Endothelial cell of umbilical vein (primary cell): ENCODE measurements at regions not wholly inside any gene's neighbourhood (a gene's known extent, or its start where the extent isn't known, plus 50 kb on each side); places are given as distances from the start of the nearest gene placed in this dataset.

ENCODE experiments used
- BruUV-seq: library from RNA; stranded (reverse); fragments of 400-500 nt; replicated peaks from 2 replicates; lab custom pipeline; 2021; lab: Mats Ljungman, UMichigan
- CTCF ChIA-PET: fragments of 300-600, 350-600 bp; sonication (Branson Sonifier 250); formaldehyde crosslinking; loops from one replicate; lab custom pipeline; 2021; ENCODE audit warnings: antibody characterized with exemption, inconsistent platforms; lab: Charles Lee
- POLR2A ChIA-PET: fragments of 300-600, 350-600 bp; sonication (Branson Sonifier 250); formaldehyde crosslinking; loops from one replicate; lab custom pipeline; 2021; ENCODE audit warnings: antibody characterized with exemption, inconsistent platforms; lab: Charles Lee
- DNase-seq: peaks from one replicate; pipeline ENCODE4 v3.0.0-alpha.2; 2011; ENCODE audit warnings: low read depth, low spot score
- FAIRE-seq: peaks from 2 replicates; lab custom pipeline; 2011; peaks lifted over from hg19 to GRCh38; lab: Jason Lieb, UNC
- H2AFZ ChIP-seq: 2 replicates; pipeline ENCODE4 v1.6.0; 2012; ENCODE audit warnings: low read depth, low read length, control low read depth, inconsistent platforms
- H3K27ac ChIP-seq: 2 replicates; pipeline ENCODE4 v1.5.1; 2011; ENCODE audit warnings: low read depth, mild to moderate bottlenecking, control low read depth, low read length, moderate library complexity; ENCODE audit not compliant: insufficient read depth
- H3K27me3 ChIP-seq, 2 experiments: 2 replicates each; pipeline versions ENCODE4 v1.6.0 to v1.6.1; 2011; ENCODE audit warnings: low read length in 2 of 2, mixed read lengths in 1 of 2; ENCODE audit not compliant: control insufficient read depth in 2 of 2, insufficient read depth in 2 of 2
- H3K36me3 ChIP-seq, 2 experiments: 2 replicates in 1 of 2; 3 replicates in 1 of 2; pipeline ENCODE4 v1.5.1; 2011; ENCODE audit warnings: low read length in 2 of 2, mild to moderate bottlenecking in 1 of 2, moderate library complexity in 1 of 2; ENCODE audit not compliant: control insufficient read depth in 2 of 2, insufficient read depth in 2 of 2; ENCODE audit errors: extremely low read depth in 1 of 2
- H3K4me1 ChIP-seq: 3 replicates; pipeline ENCODE4 v1.5.1; 2011; ENCODE audit warnings: mild to moderate bottlenecking, low read length; ENCODE audit not compliant: control insufficient read depth, insufficient read depth; ENCODE audit errors: extremely low read depth
- H3K4me2 ChIP-seq: 2 replicates; pipeline ENCODE4 v1.6.1; 2011; ENCODE audit warnings: low read length, control low read depth, mixed read lengths; ENCODE audit not compliant: insufficient read depth
- H3K4me3 ChIP-seq, 3 experiments: fragments of 200-600 bp in 1 of 3; sonication (generic), shearing (Covaris generic) in 1 of 3; replicated peaks in 1 of 3; 2 replicates each; pipeline ENCODE4 v1.5.1; 2011 to 2016; ENCODE audit warnings: control low read depth in 3 of 3, low read length in 3 of 3, mild to moderate bottlenecking in 2 of 3, inconsistent platforms in 1 of 3, low read depth in 1 of 3, moderate library complexity in 1 of 3; ENCODE audit not compliant: insufficient read depth in 1 of 3
- H3K79me2 ChIP-seq: 2 replicates; pipeline ENCODE4 v1.6.0; 2012; ENCODE audit warnings: low read length, inconsistent platforms; ENCODE audit not compliant: control insufficient read depth, insufficient read depth
- H3K9ac ChIP-seq: replicated peaks from 2 replicates; pipeline ENCODE3; 2011; ENCODE audit warnings: low read length, control low read depth; ENCODE audit not compliant: insufficient read depth; ENCODE audit errors: extremely low read depth
- H3K9me1 ChIP-seq: replicated peaks from 3 replicates; pipeline ENCODE4 v1.6.0; 2011; ENCODE audit warnings: mild to moderate bottlenecking, low read length; ENCODE audit not compliant: control insufficient read depth, insufficient read depth; ENCODE audit errors: extremely low read depth
- H3K9me3 ChIP-seq: replicated peaks from 2 replicates; pipeline ENCODE4 v1.5.1; 2012; ENCODE audit warnings: low read length, inconsistent platforms; ENCODE audit not compliant: control insufficient read depth, insufficient read depth
- H4K20me1 ChIP-seq: replicated peaks from 2 replicates; pipeline ENCODE3; 2011; ENCODE audit warnings: mild to moderate bottlenecking, low read length; ENCODE audit not compliant: control insufficient read depth, insufficient read depth; ENCODE audit errors: extremely low read depth
- CTCF ChIP-seq, 2 donors: IDR thresholded peaks; 1 replicate in 1 of 2; 2 replicates in 1 of 2; pipeline ENCODE4 v1.5.1; 2011; ENCODE audit warnings: low read length in 2 of 2, mild to moderate bottlenecking in 2 of 2, moderate library complexity in 2 of 2, control low read depth in 1 of 2, inconsistent platforms in 1 of 2, low read depth in 1 of 2; ENCODE audit not compliant: insufficient read depth in 1 of 2; ENCODE audit errors: extremely low read depth in 1 of 2
- FOS ChIP-seq: IDR thresholded peaks from 2 replicates; pipeline ENCODE4 v1.6.1; 2011; ENCODE audit warnings: mild to moderate bottlenecking, low read length, moderate library complexity, borderline replicate concordance; ENCODE audit not compliant: insufficient read depth
- JUN ChIP-seq: IDR thresholded peaks from 2 replicates; pipeline ENCODE4 v1.6.1; 2011; ENCODE audit warnings: borderline replicate concordance, low read depth; ENCODE audit not compliant: insufficient read length, insufficient read depth
- MAX ChIP-seq: IDR thresholded peaks from 2 replicates; pipeline ENCODE4 v1.6.1; 2011; ENCODE audit not compliant: insufficient read depth, insufficient read length
- MYC ChIP-seq: IDR thresholded peaks from one replicate; pipeline ENCODE4 v1.6.1; 2011; ENCODE audit warnings: mild to moderate bottlenecking, low read depth, low read length
- dilution Hi-C: fragments of 300-500 bp; cut with MboI; formaldehyde crosslinking; loops from one replicate; pipeline ENCODE4 v1.15.0; 2019; ENCODE audit warnings: low sequenced_read_pairs; ENCODE audit not compliant: extremely low pct_ligation_motif_present
- intact Hi-C: fragments of 100-400 bp; cut with micrococcal nuclease; formaldehyde crosslinking; loops from one replicate; pipeline ENCODE4 v1.10.0; 2022

- H3K9me1 ChIP-seq = no peaks in the 10 kb centered on the region
- dilution Hi-C loops (no loop called here), intact Hi-C loops (no loop called here)
- H3K4me2 ChIP-seq = no peak overlapping the region
- H2AFZ ChIP-seq = no peak overlapping the region
- H3K27me3 ChIP-seq = no peaks in the 10 kb centered on the region
- no peak overlapping the region for H3K27ac ChIP-seq
- no peak for FAIRE-seq
- ChIA-PET CTCF (no interaction called here), POLR2A (no interaction called here)
- H3K4me1 ChIP-seq = no peaks in the 10 kb centered on the region
- no peaks in the 10 kb centered on the region for H4K20me1 ChIP-seq
- TF ChIP-seq JUN = no peak
- BruUV-seq = no TSS peak
- no peaks in the 10 kb centered on the region for H3K9me3 ChIP-seq
- DNase-seq = no peak
- no peak overlapping the region for H3K9ac ChIP-seq
- no peaks in the 10 kb centered on the region for H3K79me2 ChIP-seq
- H3K4me3 ChIP-seq = no peak overlapping the region
- H3K36me3 ChIP-seq = no peaks in the 10 kb centered on the region
Observed at GRCh38 chr9:23172979-23173637, 652.9 kb downstream of the ELAVL2 start.

GRCh38 chr9:23194281-23194680, 631.8 kb downstream of the ELAVL2 start:
- Histone ChIP-seq H3K4me1 (no peaks in the 10 kb centered on the region), H3K27ac (no peak overlapping the region), H3K4me2 (no peak overlapping the region), H3K9me1 (no peaks in the 10 kb centered on the region), H3K36me3 (no peaks in the 10 kb centered on the region), H4K20me1 (no peaks in the 10 kb centered on the region), H3K79me2 (no peaks in the 10 kb centered on the region), H3K27me3 (no peaks in the 10 kb centered on the region), H3K9me3 (no peaks in the 10 kb centered on the region), H3K9ac (no peak overlapping the region), H2AFZ (no peak overlapping the region), H3K4me3 (no peak overlapping the region)
- ChIA-PET CTCF (no interaction called here), POLR2A (no interaction called here)
- TF ChIP-seq FOS (no peak), CTCF (IDR thresholded peaks at IDR 0.05; ENCODE audit: extremely low read depth in 1 of 2, insufficient read depth in 1 of 2, low read depth in 1 of 2, low read length in 2 of 2) (no peak), MYC (no peak), MAX (no peak)
- intact Hi-C loops (no loop called here), dilution Hi-C loops (no loop called here)
- DNase-seq = no peak
- BruUV-seq = no TSS peak
- no peak for FAIRE-seq
